M059J (cell line): ENCODE measurements at regions not wholly inside any gene's neighbourhood (a gene's known extent, or its start where the extent isn't known, plus 50 kb on each side); places are given as distances from the start of the nearest gene placed in this dataset.
A peak's percentile ranks its signal among the peaks of the same experiment; 100 is the strongest.
"Not testable (repeated sequence)": the region's sequence is repeated elsewhere in the genome, so short reads cannot be mapped to it uniquely, and the experiment has no call there.

ENCODE experiments used
- DNase-seq: peaks from one replicate; pipeline ENCODE4 v3.0.0-alpha.2; 2012; ENCODE audit warnings: low read depth

DNA sequence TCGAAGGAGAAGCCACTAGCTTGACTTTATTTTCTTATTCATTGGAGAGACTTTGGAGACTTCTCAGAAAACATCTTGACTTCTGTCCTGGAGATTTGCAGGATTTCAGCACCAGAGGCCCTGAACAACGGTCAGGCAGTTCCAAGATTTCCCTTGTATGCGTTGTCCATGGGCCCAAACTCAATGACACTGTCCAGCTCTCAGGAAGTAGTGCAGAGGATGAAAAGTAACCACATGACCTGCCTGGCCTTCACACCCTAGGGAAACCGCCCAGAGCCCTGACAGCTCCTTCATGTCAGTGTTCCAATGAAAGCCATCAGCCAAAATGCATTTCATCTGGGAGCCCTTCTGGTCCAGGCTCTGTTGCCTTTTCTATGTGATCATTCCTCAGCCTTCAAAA lies 214.1 kb downstream of the BLID start:
- DNase-seq: no peak

DNA sequence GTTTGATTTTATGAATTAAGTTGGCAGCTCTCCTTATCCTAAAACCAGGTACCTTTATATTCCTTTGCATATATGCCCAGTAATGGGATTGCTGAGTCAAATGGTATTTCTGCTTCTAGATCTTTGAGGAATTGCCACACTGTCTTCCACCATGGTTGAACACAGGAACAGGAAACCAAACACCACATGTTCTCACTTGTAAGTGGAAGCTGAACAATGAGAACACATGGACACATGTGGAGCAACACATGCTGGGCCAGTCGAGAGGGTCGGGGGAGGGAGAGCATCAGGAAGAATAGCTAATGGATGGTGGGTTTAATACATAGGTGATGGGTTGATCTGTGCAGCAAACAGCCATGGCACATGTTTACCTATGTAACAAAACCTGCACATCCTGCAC lies 214.6 kb downstream of the BLID start:
- DNase-seq: not testable (repeated sequence)

DNA sequence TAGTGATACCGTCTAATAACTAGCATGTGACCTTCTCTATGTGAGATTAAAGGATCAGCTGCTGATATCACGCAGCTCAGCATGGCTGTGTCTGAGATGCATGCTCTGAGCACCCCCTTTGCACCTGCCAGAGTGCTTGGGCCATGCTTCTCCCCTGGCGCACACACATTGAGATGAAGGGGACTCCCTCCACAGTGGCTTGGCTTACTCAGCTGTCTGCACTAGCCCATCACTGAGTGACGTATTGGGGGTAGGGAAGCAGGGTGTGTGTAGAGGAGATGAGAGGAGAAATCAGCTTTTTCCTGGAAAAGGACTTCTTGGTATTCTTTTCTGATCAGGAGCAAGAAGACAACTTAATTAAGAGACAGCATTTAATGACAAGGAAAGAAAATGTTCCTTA lies 216.5 kb downstream of the BLID start:
- no peak for DNase-seq

DNA sequence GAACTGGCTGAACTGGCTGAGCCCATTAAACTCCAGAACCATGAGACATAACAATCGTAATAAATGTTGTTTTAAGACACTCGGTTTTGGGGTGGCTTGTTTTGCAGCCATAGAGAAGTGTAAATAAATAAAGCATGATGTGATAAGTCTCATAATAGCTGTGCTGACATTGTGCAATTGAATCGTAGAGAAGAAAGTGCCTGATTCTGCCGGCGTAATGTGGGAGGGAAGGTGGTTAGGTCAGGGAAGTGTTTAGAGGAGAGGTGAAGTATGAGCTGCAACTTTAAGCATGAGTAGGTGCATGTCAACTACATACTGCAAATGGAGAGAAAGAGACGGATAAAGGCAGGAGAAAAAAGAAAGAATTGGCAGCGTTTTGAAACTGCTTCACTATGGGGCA lies 217.1 kb downstream of the BLID start:
- DNase-seq: no peak

DNA sequence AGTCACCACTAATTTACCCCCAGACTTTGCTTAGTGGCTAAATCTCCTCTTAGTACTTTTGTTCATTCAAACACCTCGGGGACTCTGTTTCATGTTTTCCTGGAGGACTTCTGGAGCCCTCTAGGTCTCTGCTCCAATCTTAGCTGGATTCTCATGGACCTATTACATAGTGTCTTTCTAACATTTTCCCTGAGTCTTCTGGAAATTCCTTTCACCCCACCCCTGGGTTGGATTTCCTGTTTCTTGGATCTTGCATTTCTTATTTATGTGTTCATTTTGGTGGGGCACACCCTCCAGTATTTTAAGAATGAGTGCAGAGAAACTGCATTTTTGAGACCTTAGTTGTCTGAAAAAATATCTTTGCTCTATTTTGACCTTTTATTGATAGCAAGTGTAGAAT lies 220.1 kb downstream of the BLID start:
- DNase-seq: peak; percentile 69

DNA sequence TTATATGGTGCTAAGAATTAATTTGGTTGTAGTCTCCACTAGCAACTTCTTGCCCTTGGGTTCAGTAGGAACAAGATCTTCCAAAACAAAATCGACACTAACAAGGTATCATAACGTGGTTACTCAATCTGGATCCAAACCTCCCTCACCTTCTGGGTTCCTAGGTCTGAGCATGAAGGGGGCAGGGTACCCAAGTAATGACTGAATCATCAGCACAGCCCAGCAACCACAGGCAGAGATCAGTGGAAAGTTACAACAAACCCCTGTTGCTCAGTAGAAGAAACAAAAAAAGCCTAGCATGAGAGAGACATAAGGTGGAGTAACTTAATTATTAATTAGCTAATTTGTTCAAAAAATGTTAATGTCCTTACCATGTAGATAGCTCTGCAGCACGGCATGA lies 221.4 kb downstream of the BLID start:
- DNase-seq: peak; percentile 84

DNA sequence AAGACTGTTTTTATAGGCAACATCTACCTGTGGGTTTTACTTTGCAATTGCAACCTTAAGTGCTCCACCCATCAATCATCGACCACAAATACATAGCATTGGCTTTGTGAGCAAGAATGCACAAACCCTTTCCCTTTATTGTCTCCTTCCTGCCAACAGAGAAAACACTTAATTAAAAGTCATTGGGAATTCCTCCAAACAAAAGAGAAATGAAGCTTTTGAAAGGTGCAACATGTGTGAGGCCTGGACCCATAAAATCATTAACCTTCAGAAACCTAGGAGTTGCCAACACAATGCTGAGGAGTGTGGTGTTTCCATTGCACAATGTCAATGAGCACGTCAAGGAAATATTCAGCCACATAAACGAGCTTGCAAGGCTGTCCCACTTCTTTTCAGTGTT lies 223.2 kb downstream of the BLID start:
- DNase-seq: peak; percentile 63

DNA sequence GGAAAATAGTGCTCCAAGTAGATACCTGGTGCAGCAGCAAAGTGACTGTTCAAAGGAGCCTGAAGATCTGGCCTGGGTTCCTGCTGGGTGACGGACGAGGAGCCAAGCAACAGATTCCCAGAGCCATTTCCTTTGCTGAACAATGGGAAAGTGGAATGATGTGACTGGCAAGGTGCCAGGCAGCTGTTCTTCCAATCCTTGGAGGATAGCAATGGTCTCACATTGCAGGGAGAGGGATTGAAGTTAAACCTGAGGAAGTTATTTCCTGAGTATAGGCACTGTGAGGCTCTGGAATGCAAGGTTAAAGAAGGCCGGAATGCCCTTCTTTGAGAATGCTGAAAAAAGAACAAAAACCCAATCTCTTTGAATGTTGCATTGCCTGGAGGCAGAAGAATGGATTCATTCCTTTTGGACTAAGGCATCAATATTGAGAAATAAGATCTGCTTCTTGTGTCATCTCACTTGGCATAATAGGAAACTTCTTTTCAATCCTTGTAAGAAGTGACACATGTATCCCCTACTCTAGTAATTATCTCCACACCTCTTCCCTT lies 223.8 kb downstream of the BLID start:
- DNase-seq: peak; percentile 84

DNA sequence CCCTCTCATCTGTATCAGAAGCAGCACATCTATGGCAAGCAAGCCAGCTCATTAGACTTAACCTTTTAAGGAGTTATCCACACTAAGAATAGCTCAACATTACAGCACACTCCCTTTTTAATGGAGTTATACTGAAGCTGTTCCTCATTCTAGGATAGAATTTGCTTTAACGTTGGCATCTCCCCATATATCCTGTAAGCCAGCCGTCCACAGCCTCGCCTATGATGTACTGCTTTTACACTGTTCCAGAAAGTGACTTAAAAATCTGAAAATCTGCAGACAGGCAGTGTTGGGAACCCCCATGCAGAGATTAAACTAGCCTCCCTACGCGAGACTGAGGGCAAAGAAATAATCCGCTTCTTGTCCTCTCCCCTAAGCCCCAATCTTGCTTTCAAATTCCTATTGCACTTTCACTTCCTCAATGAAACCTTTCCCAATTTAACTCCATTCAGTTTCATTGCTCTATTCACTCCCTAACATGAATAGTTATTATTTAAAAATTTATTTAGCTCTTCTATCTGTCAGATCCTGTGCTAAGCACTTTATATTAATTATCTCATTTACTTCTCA lies 225.0 kb downstream of the BLID start:
- peak; percentile 5 for DNase-seq

DNA sequence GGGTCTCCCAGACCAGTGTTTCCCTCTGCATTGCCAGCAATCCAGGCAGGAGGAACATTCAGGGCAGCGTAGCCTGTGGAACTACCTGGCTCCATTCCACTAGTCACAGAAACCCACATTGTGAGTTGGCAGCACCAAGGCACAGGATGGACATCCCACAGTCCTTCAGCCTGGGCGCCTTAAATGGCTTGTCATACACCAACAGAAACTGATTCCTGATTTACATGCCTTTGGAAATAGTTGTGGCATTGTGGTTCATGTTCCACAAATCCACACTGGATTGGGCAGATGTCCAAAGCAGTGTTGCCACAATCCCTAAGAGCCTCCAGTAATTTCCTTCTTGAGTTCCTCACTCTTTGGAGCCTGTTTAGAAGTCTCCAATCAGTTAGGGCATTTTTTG lies 225.6 kb downstream of the BLID start:
- DNase-seq: peak; percentile 99

DNA sequence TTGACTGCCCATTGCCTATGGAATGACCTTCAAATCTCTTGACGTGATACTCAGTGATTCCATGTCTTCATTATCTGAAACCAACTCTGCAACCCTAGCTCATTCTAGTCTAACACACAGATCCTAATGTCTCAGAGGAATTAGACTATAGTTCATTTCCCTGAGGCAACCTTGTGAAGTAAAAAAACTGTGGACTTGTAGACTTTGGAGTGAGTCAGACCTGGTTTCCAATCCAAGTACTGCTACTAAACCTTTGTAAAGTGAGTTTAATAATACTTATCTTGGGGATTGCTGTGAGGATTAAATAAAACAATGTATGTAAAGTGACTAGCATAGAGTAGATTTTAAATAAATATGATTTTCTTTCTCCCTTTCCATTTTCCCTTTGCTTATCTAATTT lies 226.1 kb downstream of the BLID start:
- DNase-seq: peak; percentile 93

DNA sequence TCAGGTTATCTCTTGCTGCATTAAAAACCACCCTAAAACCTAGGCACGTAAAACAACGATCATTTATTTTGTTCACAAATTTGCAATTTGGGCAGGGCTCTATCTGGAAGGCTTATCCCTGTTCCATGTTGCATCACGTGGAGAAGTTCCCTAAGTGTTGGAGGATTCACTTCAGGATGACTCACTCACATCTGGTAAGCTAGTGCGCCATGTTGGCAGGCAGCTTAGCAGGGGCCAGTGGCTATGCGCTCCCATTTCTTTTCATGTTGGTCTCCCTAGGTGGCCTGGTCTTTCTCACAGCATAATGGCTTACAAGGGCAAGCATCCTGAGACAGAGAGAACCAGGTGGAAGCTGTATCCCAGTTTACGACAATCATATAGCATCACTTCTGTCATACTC lies 226.8 kb downstream of the BLID start:
- DNase-seq: peak; percentile 54

DNA sequence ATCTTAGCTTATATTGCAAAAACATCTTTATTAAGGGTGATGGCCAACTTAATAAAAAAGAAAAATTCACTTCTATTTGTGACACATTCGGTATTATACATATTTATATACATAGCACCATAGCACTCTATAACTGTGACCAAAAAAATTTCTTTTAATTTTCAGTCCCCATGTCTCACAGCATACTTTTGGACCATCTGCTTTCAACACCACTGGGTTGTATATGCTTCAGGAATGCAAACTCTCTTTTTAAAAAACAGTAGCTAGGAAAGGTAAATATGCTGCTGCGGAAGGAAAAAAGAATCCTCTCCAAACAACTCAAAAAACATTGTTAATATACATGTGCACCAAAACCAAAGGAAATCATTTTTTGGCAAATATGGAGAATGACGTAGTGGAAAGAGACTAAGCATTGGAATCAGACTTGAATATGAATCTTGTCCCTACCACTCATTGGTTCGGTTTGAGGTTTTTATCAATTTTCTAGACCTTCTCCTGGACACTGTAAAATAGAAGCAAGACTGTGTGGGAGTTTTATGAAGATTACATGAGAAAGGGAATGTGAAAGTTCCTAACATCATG lies 227.9 kb downstream of the BLID start:
- DNase-seq: no peak

DNA sequence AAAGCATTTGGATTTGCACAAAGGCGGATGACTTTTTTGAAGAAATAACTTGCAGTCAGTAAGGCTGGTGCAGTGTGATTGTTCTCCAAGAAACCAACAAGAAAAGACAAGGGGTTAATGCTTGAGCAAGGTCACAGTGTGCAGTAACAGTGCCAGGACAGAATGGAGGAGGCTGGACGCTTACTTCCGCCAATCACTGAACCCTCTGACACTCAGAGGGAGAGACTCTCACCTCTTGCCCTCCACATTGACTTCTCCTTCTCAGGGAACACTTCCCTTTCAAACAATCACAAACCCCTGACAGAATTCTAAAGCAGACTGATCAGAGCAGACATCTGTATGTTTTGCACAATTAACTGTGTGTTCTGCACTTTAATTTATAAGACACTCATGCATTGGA lies 228.4 kb downstream of the BLID start:
- DNase-seq: no peak

DNA sequence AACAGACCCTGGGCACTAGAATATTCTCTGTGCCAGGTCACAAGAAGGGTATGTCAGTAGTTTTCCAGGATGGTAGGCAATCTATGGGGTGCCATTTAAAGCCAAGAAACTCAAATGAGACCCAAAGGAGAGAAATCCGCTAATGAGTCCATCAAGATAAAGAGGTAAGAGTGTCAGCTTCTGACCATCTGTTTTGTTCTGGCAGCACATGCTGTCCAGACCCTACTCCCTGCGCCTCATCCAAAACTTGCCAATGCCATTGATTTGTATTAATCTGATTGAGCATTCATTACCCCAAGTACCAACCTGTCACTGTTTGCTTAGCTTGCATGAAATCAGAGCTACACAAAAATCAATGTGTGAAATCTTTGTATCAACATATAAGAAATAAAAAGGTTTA lies 229.0 kb downstream of the BLID start:
- no peak for DNase-seq

DNA sequence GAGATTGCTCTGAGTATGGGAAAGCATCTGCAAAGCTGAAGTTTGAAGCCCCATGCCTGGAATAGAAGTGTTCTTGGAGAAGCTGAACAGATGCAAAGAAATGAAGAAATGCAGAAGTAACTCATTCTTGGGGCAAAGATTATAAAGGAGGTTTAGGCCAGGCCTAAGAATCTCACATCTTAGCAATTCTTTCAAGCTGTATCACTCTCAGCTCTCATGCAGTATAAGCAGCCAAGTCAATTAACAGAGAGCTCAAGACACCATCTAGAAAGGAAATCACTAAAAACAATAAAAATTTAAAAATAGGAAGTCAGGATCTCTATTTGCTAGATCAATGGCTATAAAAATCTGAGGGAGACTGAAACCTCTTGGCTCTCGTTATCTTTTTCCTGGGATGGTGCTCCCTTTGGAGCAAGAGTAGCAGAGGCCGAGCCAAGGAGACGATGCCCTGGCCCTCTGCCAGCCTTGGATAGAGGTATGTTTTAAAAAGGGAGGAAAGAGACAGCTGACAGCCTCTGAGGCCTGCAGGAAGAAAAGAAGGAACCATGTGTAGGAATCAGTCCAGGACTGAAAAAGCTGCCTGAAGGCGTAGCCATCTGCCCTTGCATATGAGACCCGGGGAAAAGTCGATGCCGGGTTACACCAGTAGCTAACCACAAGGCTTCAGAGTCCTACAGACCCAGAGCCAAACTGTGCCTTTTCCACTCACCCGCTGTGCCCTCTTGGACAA lies 229.8 kb downstream of the BLID start:
- no peak for DNase-seq

DNA sequence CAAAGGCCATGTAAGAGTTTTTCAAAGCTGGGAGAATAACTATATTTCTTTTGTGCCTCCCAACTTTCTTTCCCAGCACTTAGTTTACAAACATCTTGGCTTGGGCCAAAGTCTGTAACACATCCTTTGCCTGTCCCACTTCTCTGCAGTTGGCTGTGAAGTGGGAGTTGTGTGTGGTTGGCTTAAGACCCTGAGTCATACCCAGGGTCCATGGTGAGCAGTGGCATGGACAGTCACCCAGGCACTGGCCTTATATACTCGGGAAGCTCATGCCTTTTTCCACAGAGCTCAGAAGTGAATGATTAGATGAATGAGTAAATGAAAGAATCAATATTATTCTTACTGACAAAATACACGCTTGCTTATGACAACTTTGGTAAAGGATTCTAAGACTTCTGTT lies 231.4 kb downstream of the BLID start:
- DNase-seq: no peak

DNA sequence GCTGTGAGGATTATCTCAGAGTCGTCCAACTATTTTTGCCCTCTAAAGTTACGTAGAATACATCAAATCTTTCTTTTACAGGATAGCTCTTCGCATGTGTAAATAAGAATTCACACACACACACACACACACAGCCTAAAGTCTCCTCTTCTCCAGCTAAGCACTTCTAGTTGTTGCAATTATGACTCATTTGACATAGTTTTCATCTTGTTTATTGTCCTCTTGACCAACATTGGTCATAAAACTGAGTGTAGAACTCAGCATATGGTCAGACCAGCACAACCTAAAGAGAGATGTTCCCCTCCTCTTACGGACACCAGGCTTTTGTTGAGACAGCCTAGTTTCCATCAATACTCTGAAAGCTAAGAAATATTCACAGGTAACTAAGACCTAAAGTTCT lies 234.2 kb downstream of the BLID start:
- DNase-seq: peak; percentile 83

DNA sequence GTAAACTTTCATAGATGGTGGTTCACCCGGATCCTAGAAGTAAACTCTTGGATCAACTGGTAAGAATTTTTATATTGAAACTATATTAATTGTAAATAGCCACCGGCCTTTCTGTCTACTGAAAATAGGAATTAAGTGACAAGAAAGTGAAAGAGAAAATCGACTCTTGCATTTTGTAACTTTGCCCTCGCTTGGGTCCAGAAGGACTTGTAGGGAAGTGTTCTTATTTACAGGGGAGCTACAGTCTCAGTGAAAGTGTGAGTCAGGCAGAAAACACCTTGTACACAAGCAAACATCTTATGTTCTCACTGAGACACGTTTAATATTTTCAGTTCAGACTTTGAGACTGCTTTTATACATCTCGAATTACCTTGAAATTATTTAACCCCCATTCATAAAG lies 238.9 kb downstream of the BLID start:
- DNase-seq: no peak

DNA sequence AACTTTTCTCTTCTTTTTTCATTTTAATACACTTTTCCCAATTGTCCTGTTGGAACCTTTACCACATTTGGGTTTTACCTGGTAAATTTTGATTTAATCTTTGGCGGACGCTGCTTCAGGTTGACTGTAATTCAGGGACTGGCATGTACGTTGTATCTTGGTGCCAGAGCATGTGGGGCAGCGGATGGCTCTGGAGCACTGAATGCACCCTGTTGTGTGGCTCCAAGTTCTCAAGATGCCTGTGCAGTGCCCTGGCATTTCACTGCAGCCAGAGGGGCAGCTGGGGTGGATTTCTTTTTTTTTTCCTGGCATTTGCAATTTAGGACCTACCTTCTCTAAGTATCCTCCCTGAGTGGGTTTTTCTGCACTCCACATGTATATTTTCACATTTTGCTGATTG lies 242.2 kb downstream of the BLID start:
- DNase-seq: no peak

DNA sequence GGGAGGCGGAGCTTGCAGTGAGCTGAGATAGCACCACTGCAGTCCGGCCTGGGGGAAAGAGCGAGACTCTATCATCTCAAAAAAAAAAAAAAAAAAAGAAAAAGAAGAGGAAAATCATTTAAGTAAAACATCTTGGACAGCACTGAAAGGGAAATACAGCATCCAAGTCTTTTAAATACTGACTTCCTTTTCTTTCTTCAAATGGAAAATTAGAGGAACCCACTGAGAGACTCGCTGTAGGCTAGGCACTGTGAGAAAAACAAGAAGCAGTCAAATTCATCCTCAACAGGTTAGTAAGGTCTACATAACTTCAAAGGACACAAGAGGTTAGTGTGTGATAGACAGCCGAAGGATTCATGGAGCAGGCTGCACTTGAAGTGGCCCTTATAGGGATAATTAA lies 243.7 kb downstream of the BLID start:
- DNase-seq: no peak

DNA sequence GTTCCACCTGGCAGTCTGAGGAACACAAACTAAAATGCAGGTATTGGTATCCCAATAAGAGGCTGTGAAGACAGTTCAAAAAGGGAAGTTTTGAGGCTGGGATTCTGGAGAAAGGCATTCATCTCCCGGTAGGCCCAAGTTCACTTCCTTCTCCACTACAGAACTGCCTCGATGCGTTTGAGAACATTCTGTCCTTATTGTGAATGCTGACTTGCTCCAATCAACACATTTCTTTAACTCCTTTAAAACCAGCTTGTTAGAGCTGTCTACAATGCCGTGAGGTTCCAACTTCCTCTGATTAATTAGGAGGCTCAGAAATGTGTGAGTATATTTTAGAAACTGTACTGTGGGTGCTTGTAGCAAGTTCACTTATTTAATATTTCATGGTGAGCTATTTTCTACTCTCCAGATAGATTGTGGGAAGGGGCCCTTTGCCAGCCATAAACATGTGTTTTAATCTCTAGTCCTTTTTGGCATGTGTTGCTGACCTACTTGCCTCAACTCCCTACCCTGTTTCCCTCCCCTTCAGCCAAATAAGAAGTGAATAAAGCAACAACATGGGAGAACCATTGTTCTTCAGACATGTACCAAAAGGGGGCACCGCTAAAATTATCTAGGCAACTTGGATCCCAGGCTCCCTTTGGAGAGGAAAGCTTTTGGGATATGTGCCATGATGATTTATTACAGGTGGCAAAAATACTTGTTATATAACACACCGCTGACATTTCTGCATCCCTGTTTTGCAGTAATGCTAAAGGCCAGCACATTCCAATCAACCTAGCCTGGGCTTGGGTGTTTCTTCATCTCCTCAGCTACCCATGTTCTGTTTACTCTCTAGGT lies 245.6 kb downstream of the BLID start:
- DNase-seq: peak; percentile 42
